Mesendoderm (in vitro differentiated cells): ENCODE measurements at regions not wholly inside any gene's neighbourhood (a gene's known extent, or its start where the extent isn't known, plus 50 kb on each side); places are given as distances from the start of the nearest gene placed in this dataset.

Experiments used
- DNase-seq: peaks from one replicate; pipeline ENCODE4 v3.0.0; 2013
- H2AK5ac ChIP-seq: 2 replicates; pipeline ENCODE4 v1.6.1; 2013; ENCODE audit warnings: low read length, inconsistent platforms
- H2BK120ac ChIP-seq: 2 replicates; pipeline ENCODE4 v1.6.1; 2013; ENCODE audit warnings: low read depth, mild to moderate bottlenecking, low read length, moderate library complexity, mixed read lengths
- H2BK15ac ChIP-seq: replicated peaks from 2 replicates; pipeline ENCODE4 v1.6.1; 2013; ENCODE audit warnings: low read depth, mild to moderate bottlenecking, moderate library complexity
- H2BK5ac ChIP-seq: 2 replicates; pipeline ENCODE4 v1.6.1; 2013; ENCODE audit warnings: low read length, inconsistent platforms
- H3K18ac ChIP-seq: 2 replicates; pipeline ENCODE4 v1.6.1; 2013; ENCODE audit warnings: mild to moderate bottlenecking, low read length, mixed read lengths
- H3K23ac ChIP-seq: one replicate; pipeline ENCODE4 v1.6.1; 2013; ENCODE audit warnings: low read length
- H3K27ac ChIP-seq: 2 replicates; pipeline ENCODE4 v1.5.1; 2013; ENCODE audit warnings: low read depth, mild to moderate bottlenecking, inconsistent platforms, low read length, moderate library complexity
- H3K27me3 ChIP-seq: 2 replicates; pipeline ENCODE4 v1.6.1; 2013; ENCODE audit warnings: low read length, control low read depth, mild to moderate bottlenecking, inconsistent platforms; ENCODE audit not compliant: insufficient read depth, poor library complexity
- H3K36me3 ChIP-seq: 2 replicates; pipeline ENCODE4 v1.6.1; 2013; ENCODE audit warnings: low read length, inconsistent platforms; ENCODE audit not compliant: control insufficient read depth, insufficient read depth
- H3K4ac ChIP-seq: one replicate; pipeline ENCODE4 v1.6.1; 2013; ENCODE audit warnings: low read depth, mild to moderate bottlenecking, low read length, moderate library complexity
- H3K4me1 ChIP-seq: 2 replicates; pipeline ENCODE4 v1.6.1; 2013; ENCODE audit warnings: low read depth, low read length, inconsistent platforms; ENCODE audit not compliant: control insufficient read depth
- H3K4me2 ChIP-seq: 2 replicates; pipeline ENCODE4 v1.6.1; 2013; ENCODE audit warnings: low read length
- H3K4me3 ChIP-seq: 2 replicates; pipeline ENCODE4 v1.5.1; 2013; ENCODE audit warnings: mild to moderate bottlenecking, low read length
- H3K56ac ChIP-seq: one replicate; pipeline ENCODE4 v1.6.1; 2013; ENCODE audit warnings: low read length
- H3K79me1 ChIP-seq: 2 replicates; pipeline ENCODE4 v1.6.1; 2013; ENCODE audit warnings: low read length, inconsistent platforms
- H3K79me2 ChIP-seq: 2 replicates; pipeline ENCODE4 v1.6.1; 2013; ENCODE audit warnings: mild to moderate bottlenecking, low read length; ENCODE audit not compliant: control insufficient read depth, insufficient read depth
- H3K9ac ChIP-seq: 2 replicates; pipeline ENCODE4 v1.6.1; 2013; ENCODE audit warnings: low read length, inconsistent platforms
- H4K5ac ChIP-seq: one replicate; pipeline ENCODE4 v1.6.1; 2013; ENCODE audit warnings: low read length
- H4K8ac ChIP-seq: one replicate; pipeline ENCODE4 v1.6.1; 2013; ENCODE audit warnings: low read depth, mild to moderate bottlenecking, control low read depth, low read length, moderate library complexity
- WGBS: extraction: QIAGEN DNeasy Blood & Tissue Kit; methylation state at CpG from one replicate; pipeline ENCODE4 v1.1.7; 2013; ENCODE audit warnings: low lambda C conversion rate, missing lambda C conversion rate; ENCODE audit not compliant: insufficient coverage; ENCODE audit errors: extremely low coverage; 5-methylcytosine and 5-hydroxymethylcytosine counted together

- H3K36me3 ChIP-seq: no peaks in the 10 kb centered on the region
- no peak overlapping the region for H3K23ac ChIP-seq
Measured at GRCh38 chr21:41566500-41567014, 58.6 kb upstream of the TMPRSS2 start.

GRCh38 chr21:41565550-41565949, 57.6 kb upstream of the TMPRSS2 start:
- no CpG with 5 or more reads among the region's 11 CpGs for WGBS
- H3K4ac ChIP-seq: no peak overlapping the region
- no peak overlapping the region for H2BK15ac ChIP-seq
- H3K4me1 ChIP-seq: no peaks in the 10 kb centered on the region
- no peak overlapping the region for H2BK120ac ChIP-seq
- no peak overlapping the region for H3K4me2 ChIP-seq
- H2AK5ac ChIP-seq: no peak overlapping the region
- no peak overlapping the region for H3K23ac ChIP-seq
- no peak overlapping the region for H3K9ac ChIP-seq
- no peak overlapping the region for H4K5ac ChIP-seq
- H3K79me1 ChIP-seq: no peaks in the 10 kb centered on the region
- no peaks in the 10 kb centered on the region for H3K36me3 ChIP-seq
- no peak overlapping the region for H4K8ac ChIP-seq
- H2BK5ac ChIP-seq: no peak overlapping the region
- no peak overlapping the region for H3K18ac ChIP-seq
- H3K27me3 ChIP-seq: no peaks in the 10 kb centered on the region
- no peak overlapping the region for H3K56ac ChIP-seq
- no peaks in the 10 kb centered on the region for H3K79me2 ChIP-seq
- H3K4me3 ChIP-seq: no peak overlapping the region
- DNase-seq: no peak
- H3K27ac ChIP-seq: no peak overlapping the region

More at GRCh38 chr21:41566500-41567014, 58.6 kb upstream of the TMPRSS2 start:
- H2BK15ac ChIP-seq: no peak overlapping the region
- no peak overlapping the region for H2BK5ac ChIP-seq
- H4K5ac ChIP-seq: no peak overlapping the region
- no peaks in the 10 kb centered on the region for H3K27me3 ChIP-seq
- H2BK120ac ChIP-seq: no peak overlapping the region
- no peak overlapping the region for H3K18ac ChIP-seq
- no peak overlapping the region for H3K4me2 ChIP-seq
- no peaks in the 10 kb centered on the region for H3K79me2 ChIP-seq
- no peaks in the 10 kb centered on the region for H3K79me1 ChIP-seq
- no peaks in the 10 kb centered on the region for H3K4me1 ChIP-seq
- no peak overlapping the region for H3K56ac ChIP-seq
- no peak overlapping the region for H3K9ac ChIP-seq
- no peak overlapping the region for H2AK5ac ChIP-seq
- no peak overlapping the region for H4K8ac ChIP-seq
- DNase-seq: no peak
- no peak overlapping the region for H3K27ac ChIP-seq
- H3K4ac ChIP-seq: no peak overlapping the region
- no CpG with 5 or more reads among the region's 3 CpGs for WGBS
- no peak overlapping the region for H3K4me3 ChIP-seq

GRCh38 chr21:41564871-41565274, 56.9 kb upstream of the TMPRSS2 start:
- Histone ChIP-seq H3K4me2 (no peak overlapping the region), H2BK120ac (no peak overlapping the region), H3K27me3 (no peaks in the 10 kb centered on the region), H2AK5ac (no peak overlapping the region), H3K56ac (no peak overlapping the region), H2BK5ac (no peak overlapping the region), H3K23ac (no peak overlapping the region), H3K79me1 (no peaks in the 10 kb centered on the region), H3K4me1 (no peaks in the 10 kb centered on the region), H4K5ac (no peak overlapping the region), H3K4me3 (no peak overlapping the region), H4K8ac (no peak overlapping the region), H3K4ac (no peak overlapping the region), H3K79me2 (no peaks in the 10 kb centered on the region), H3K27ac (no peak overlapping the region), H2BK15ac (no peak overlapping the region), H3K36me3 (no peaks in the 10 kb centered on the region), H3K18ac (no peak overlapping the region), H3K9ac (no peak overlapping the region)
- DNase-seq: no peak
- WGBS: no CpG with 5 or more reads among the region's 10 CpGs

- Histone ChIP-seq H4K5ac (no peak overlapping the region), H2AK5ac (no peak overlapping the region), H3K4me3 (no peak overlapping the region), H3K79me2 (no peaks in the 10 kb centered on the region), H3K27ac (no peak overlapping the region), H3K36me3 (no peaks in the 10 kb centered on the region), H4K8ac (no peak overlapping the region), H3K79me1 (no peaks in the 10 kb centered on the region), H3K4me2 (no peak overlapping the region), H3K9ac (no peak overlapping the region), H2BK15ac (no peak overlapping the region), H3K23ac (no peak overlapping the region), H3K56ac (no peak overlapping the region), H3K18ac (no peak overlapping the region), H3K4ac (no peak overlapping the region), H3K4me1 (no peaks in the 10 kb centered on the region), H3K27me3 (no peaks in the 10 kb centered on the region), H2BK5ac (no peak overlapping the region), H2BK120ac (no peak overlapping the region)
- DNase-seq: no peak
- no CpG with 5 or more reads among the region's 26 CpGs for WGBS
Measured at GRCh38 chr21:41562101-41563000, 54.4 kb upstream of the TMPRSS2 start.

- DNase-seq: no peak
- H3K27ac ChIP-seq: no peak overlapping the region
Measured at GRCh38 chr21:41561701-41562100, 53.7 kb upstream of the TMPRSS2 start.

More at GRCh38 chr21:41561701-41562100, 53.7 kb upstream of the TMPRSS2 start:
- no peak overlapping the region for H2AK5ac ChIP-seq
- H3K56ac ChIP-seq: no peak overlapping the region
- no peak overlapping the region for H3K4ac ChIP-seq
- no peaks in the 10 kb centered on the region for H3K4me1 ChIP-seq
- H3K23ac ChIP-seq: no peak overlapping the region
- H3K4me2 ChIP-seq: no peak overlapping the region
- H3K79me2 ChIP-seq: no peaks in the 10 kb centered on the region
- no peak overlapping the region for H3K4me3 ChIP-seq
- no peak overlapping the region for H3K18ac ChIP-seq
- no peaks in the 10 kb centered on the region for H3K27me3 ChIP-seq
- no peak overlapping the region for H3K9ac ChIP-seq
- no peak overlapping the region for H2BK120ac ChIP-seq
- no peak overlapping the region for H2BK15ac ChIP-seq
- WGBS: no CpG with 5 or more reads among the region's 4 CpGs
- no peak overlapping the region for H4K8ac ChIP-seq
- H4K5ac ChIP-seq: no peak overlapping the region
- no peaks in the 10 kb centered on the region for H3K36me3 ChIP-seq
- H2BK5ac ChIP-seq: no peak overlapping the region
- no peaks in the 10 kb centered on the region for H3K79me1 ChIP-seq
